ENCODE measurements at regions not wholly inside any gene's neighbourhood (a gene's known extent, or its start where the extent isn't known, plus 50 kb on each side); places are given as distances from the start of the nearest gene placed in this dataset.
"Not testable (repeated sequence)": the region's sequence is repeated elsewhere in the genome, so short reads cannot be mapped to it uniquely, and the experiment has no call there.

DNA sequence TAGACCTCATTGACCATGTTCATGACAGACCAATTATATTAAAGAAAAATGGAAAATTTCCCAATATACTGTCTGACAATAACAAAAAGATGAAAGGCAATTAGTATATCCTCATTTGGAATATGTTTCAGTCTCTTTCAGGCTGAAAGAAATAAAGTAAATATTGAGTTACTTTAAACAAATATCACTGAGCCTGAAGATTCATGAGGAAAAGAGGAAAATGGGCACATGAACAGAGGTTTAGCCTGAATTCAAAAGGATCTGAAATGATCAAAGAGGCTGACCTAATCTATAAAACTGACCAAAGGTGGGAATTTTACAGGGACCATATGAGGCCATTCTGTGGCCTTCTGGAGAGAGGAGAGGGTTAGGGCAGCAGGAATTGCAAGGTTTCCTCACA lies 771.5 kb upstream of the CDH18 start:
- TF ChIP-seq, protein P1, sequence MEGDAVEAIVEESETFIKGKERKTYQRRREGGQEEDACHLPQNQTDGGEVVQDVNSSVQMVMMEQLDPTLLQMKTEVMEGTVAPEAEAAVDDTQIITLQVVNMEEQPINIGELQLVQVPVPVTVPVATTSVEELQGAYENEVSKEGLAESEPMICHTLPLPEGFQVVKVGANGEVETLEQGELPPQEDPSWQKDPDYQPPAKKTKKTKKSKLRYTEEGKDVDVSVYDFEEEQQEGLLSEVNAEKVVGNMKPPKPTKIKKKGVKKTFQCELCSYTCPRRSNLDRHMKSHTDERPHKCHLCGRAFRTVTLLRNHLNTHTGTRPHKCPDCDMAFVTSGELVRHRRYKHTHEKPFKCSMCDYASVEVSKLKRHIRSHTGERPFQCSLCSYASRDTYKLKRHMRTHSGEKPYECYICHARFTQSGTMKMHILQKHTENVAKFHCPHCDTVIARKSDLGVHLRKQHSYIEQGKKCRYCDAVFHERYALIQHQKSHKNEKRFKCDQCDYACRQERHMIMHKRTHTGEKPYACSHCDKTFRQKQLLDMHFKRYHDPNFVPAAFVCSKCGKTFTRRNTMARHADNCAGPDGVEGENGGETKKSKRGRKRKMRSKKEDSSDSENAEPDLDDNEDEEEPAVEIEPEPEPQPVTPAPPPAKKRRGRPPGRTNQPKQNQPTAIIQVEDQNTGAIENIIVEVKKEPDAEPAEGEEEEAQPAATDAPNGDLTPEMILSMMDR (IDR thresholded peaks at IDR 0.05; ENCODE audit: low read length), result not testable (repeated sequence)
- TF ChIP-seq EZH2phosphoT487 (IDR thresholded peaks at IDR 0.05; ENCODE audit: low read length), result not testable (repeated sequence)

Data from MM.1S (cell line).